Vagina (tissue), 2 donors: ENCODE measurements at regions not wholly inside any gene's neighbourhood (a gene's known extent, or its start where the extent isn't known, plus 50 kb on each side); places are given as distances from the start of the nearest gene placed in this dataset.

Source experiments
- DNase-seq, 2 donors: peaks; one replicate each; pipeline ENCODE4 v3.0.0-alpha.2; 2017; ENCODE audit errors: extremely low spot score in 2 of 2
- H3K27ac ChIP-seq: fragments of 200-600 bp; sonication (generic); one replicate; pipeline ENCODE4 v1.5.1; 2019
- H3K27me3 ChIP-seq: fragments of 200-600 bp; sonication (generic); one replicate; pipeline ENCODE4 v1.5.1; 2019
- H3K36me3 ChIP-seq, 2 donors: fragments of 200-600 bp; sonication (generic); one replicate each; pipeline ENCODE4 v1.5.1; 2017 to 2019
- H3K4me1 ChIP-seq: fragments of 200-600 bp; sonication (generic); one replicate; pipeline ENCODE4 v1.5.1; 2019
- H3K4me3 ChIP-seq, 2 donors: fragments of 200-600 bp; sonication (generic); 1 replicate in 1 of 2; 2 replicates in 1 of 2; pipeline ENCODE4 v1.5.1; 2016 to 2019
- H3K9me3 ChIP-seq: fragments of 200-600 bp; sonication (generic); one replicate; pipeline ENCODE4 v1.5.1; 2019
- POLR2A ChIP-seq, 2 donors: fragments of 450-650 bp; IDR thresholded peaks; one replicate each; pipeline ENCODE4 v1.6.1; 2017; ENCODE audit warnings: antibody characterized with exemption in 2 of 2, mild to moderate bottlenecking in 2 of 2, moderate library complexity in 2 of 2
- POLR2AphosphoS5 ChIP-seq, 2 donors: sonication (generic); formaldehyde crosslinking; IDR thresholded peaks; one replicate each; pipeline ENCODE4 v1.9.0; 2017; ENCODE audit warnings: antibody characterized with exemption in 2 of 2, mild to moderate bottlenecking in 2 of 2, low read depth in 1 of 2; ENCODE audit not compliant: insufficient read depth in 1 of 2
- intact Hi-C: fragments of 100-400 bp; cut with DNase I; formaldehyde crosslinking; loops from one replicate; pipeline ENCODE4 v1.15.1; 2023
- TF ChIP-seq, protein P1 (sequence below), 3 experiments: fragments of 450-650 bp in 2 of 3; fragments of 200-600 bp in 1 of 3; sonication (generic) in 1 of 3; IDR thresholded peaks; one replicate each; pipeline ENCODE4 v1.5.1; 2017 to 2019; ENCODE audit warnings: antibody characterized with exemption in 3 of 3, mild to moderate bottlenecking in 2 of 3, moderate library complexity in 2 of 3

DNA sequence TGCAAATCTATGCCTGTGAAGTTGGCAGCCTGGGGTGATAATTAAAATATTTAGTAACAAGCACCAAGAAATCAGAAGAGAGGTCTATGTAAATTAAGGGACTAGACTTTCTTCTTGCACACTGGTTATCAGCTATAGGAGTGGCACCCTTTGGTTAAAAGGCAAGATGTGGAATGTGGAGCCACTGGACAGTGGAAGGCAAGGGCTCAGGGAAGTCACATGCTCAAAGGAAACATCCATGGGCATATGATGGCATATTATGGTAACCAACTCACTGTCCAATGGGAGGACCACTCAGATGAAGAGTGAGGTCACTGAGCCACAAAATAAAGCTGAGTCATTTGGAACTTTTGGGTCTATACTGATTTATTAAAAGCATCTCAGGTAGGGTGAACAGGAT is 165.6 kb upstream of the PRICKLE2 start:
- Histone ChIP-seq H3K27me3 (no peaks in the 10 kb centered on the region), H3K4me1 (no peaks in the 10 kb centered on the region), H3K36me3 (no peaks in the 10 kb centered on the region), H3K9me3 (no peaks in the 10 kb centered on the region), H3K27ac (no peak overlapping the region), H3K4me3 (no peak overlapping the region)
- TF ChIP-seq POLR2AphosphoS5 (IDR thresholded peaks at IDR 0.05; ENCODE audit: insufficient read depth in 1 of 2, low read depth in 1 of 2) (no peak), POLR2A (IDR thresholded peaks at IDR 0.05) (no peak)
- TF ChIP-seq, protein P1, sequence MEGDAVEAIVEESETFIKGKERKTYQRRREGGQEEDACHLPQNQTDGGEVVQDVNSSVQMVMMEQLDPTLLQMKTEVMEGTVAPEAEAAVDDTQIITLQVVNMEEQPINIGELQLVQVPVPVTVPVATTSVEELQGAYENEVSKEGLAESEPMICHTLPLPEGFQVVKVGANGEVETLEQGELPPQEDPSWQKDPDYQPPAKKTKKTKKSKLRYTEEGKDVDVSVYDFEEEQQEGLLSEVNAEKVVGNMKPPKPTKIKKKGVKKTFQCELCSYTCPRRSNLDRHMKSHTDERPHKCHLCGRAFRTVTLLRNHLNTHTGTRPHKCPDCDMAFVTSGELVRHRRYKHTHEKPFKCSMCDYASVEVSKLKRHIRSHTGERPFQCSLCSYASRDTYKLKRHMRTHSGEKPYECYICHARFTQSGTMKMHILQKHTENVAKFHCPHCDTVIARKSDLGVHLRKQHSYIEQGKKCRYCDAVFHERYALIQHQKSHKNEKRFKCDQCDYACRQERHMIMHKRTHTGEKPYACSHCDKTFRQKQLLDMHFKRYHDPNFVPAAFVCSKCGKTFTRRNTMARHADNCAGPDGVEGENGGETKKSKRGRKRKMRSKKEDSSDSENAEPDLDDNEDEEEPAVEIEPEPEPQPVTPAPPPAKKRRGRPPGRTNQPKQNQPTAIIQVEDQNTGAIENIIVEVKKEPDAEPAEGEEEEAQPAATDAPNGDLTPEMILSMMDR (IDR thresholded peaks at IDR 0.05), result no peak
- DNase-seq, result no peak
- intact Hi-C loops, result no loop called here

DNA sequence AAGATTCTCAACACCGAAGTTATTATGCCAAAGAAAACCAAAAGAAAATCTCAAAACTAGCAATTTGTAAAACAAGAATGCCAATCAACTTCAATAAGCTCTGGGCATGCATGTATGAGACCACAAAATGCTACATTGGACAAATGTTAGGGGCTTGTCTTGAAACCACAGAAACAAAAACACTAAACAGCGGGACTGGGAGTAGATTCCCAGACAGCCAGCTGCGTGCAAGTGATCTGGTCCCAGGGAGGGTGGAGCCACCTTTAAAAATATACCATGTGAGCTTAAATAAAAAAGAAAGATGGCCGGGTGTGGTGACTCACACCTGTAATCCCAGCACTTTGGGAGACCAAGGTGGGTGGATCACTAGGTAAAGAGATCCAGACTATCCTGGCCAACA is 163.6 kb upstream of the PRICKLE2 start:
- no peak for DNase-seq
- Histone ChIP-seq H3K36me3 (no peaks in the 10 kb centered on the region), H3K4me1 (no peaks in the 10 kb centered on the region), H3K27ac (no peak overlapping the region), H3K4me3 (no peak overlapping the region), H3K27me3 (no peaks in the 10 kb centered on the region), H3K9me3 (no peaks in the 10 kb centered on the region)
- no peak for TF ChIP-seq POLR2A (IDR thresholded peaks at IDR 0.05)
- TF ChIP-seq, protein P1 (IDR thresholded peaks at IDR 0.05), result no peak
- no peak for TF ChIP-seq POLR2AphosphoS5 (IDR thresholded peaks at IDR 0.05; ENCODE audit: insufficient read depth in 1 of 2, low read depth in 1 of 2)
- intact Hi-C loops, result no loop called here

DNA sequence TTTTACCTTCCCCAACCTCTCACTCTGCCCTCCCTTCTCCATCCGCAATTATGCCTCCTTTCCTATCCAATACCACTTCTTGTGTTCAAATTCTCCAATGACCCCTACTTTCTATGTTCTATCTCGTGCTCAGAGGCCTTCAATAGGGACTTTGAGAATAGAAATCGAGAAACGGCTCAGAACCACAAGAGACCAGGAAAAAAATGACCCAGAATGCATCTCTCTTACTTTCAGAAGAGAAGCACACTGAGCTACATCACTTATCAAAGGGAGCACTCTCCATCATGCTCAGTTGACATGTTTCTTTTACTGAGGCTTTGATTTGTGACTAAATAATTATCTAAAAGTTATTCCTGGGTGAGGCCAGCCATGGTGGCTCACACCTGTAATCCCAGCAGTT is 162.4 kb upstream of the PRICKLE2 start:
- H3K4me1 ChIP-seq, result no peaks in the 10 kb centered on the region
- intact Hi-C loops, result no loop called here
- TF ChIP-seq POLR2A (IDR thresholded peaks at IDR 0.05), result no peak
- no peaks in the 10 kb centered on the region for H3K27me3 ChIP-seq
- no peak overlapping the region for H3K4me3 ChIP-seq
- H3K27ac ChIP-seq, result no peak overlapping the region
- no peaks in the 10 kb centered on the region for H3K36me3 ChIP-seq
- H3K9me3 ChIP-seq, result no peaks in the 10 kb centered on the region
- no peak for DNase-seq

DNA sequence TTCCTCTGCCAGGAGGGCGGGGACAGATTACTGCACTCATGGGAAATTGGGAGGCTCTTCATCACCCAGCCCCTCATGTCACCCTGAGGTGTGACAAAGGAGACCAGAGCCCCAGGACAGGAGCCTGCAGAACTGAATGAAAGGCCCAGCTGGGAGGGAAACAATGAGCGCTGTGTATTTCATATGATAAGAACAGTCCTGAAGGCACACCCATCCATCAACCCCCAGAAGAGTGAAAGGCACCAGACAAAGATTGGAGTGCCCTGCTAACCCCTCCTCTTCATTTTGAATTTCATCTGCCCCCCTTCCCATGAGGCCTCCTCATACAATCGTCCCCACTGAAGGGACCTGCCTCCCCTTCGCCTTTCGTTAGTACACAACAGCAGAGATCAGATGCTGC is 160.0 kb upstream of the PRICKLE2 start:
- intact Hi-C loops, result no loop called here
- Histone ChIP-seq H3K4me3 (no peak overlapping the region), H3K4me1 (no peaks in the 10 kb centered on the region), H3K36me3 (no peaks in the 10 kb centered on the region), H3K9me3 (no peaks in the 10 kb centered on the region), H3K27ac (no peak overlapping the region), H3K27me3 (no peaks in the 10 kb centered on the region)
- no peak for DNase-seq
- no peak for TF ChIP-seq POLR2AphosphoS5 (IDR thresholded peaks at IDR 0.05; ENCODE audit: insufficient read depth in 1 of 2, low read depth in 1 of 2)
- no peak for TF ChIP-seq POLR2A (IDR thresholded peaks at IDR 0.05)
- TF ChIP-seq, protein P1 (IDR thresholded peaks at IDR 0.05), result no peak

DNA sequence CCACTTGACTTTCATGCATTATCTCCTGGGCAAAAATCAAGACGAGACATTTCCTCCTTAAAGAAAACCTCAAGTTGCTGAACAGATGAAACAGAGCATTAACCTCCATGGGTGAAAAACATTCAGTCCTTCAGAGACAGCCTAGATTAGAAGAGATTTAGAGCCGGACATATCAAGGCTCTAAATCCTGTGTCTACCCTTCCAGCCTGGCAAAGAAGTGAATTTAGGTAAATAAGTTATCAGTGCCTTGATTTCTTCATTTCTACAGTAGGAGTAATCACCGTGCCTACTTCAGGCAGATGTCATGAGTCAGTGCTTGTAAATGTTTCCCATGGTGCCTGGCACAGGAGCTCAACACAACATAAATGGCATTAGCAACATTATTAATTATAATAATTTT is 159.3 kb upstream of the PRICKLE2 start:
- no peaks in the 10 kb centered on the region for H3K36me3 ChIP-seq
- no peaks in the 10 kb centered on the region for H3K9me3 ChIP-seq
- H3K27me3 ChIP-seq, result no peaks in the 10 kb centered on the region
- H3K4me1 ChIP-seq, result no peaks in the 10 kb centered on the region
- intact Hi-C loops, result no loop called here
- H3K27ac ChIP-seq, result no peak overlapping the region
- H3K4me3 ChIP-seq, result no peak overlapping the region
- DNase-seq, result no peak
- TF ChIP-seq, protein P1 (IDR thresholded peaks at IDR 0.05), result no peak
- TF ChIP-seq POLR2AphosphoS5 (IDR thresholded peaks at IDR 0.05; ENCODE audit: insufficient read depth in 1 of 2, low read depth in 1 of 2) (no peak), POLR2A (IDR thresholded peaks at IDR 0.05) (no peak)

DNA sequence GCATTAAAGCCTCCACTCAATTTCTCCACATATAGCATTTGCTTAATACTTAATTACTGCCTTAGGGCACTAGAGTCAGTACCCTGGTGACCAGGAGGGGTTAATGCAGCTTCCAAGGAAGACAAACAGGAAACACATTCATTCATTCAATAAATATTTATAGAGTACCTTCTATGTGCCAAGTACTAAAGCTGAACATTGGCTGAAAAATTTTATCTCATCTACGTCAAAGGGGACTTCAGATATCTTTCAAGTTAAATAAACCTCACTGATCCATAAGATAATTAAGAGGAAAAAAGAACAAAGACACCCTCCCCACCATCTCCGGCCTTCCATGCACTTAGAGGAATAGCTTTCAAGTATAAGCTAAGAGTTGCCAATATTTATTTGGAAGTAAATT is 156.9 kb upstream of the PRICKLE2 start:
- Histone ChIP-seq H3K27ac (no peak overlapping the region), H3K9me3 (no peaks in the 10 kb centered on the region), H3K4me3 (no peak overlapping the region), H3K36me3 (no peaks in the 10 kb centered on the region), H3K27me3 (no peaks in the 10 kb centered on the region), H3K4me1 (no peaks in the 10 kb centered on the region)
- TF ChIP-seq POLR2A (IDR thresholded peaks at IDR 0.05) (no peak), POLR2AphosphoS5 (IDR thresholded peaks at IDR 0.05; ENCODE audit: insufficient read depth in 1 of 2, low read depth in 1 of 2) (no peak)
- TF ChIP-seq, protein P1 (IDR thresholded peaks at IDR 0.05), result no peak
- intact Hi-C loops, result no loop called here
- no peak for DNase-seq
